ENCODE measurements at regions not wholly inside any gene's neighbourhood (a gene's known extent, or its start where the extent isn't known, plus 50 kb on each side); places are given as distances from the start of the nearest gene placed in this dataset.

DNA sequence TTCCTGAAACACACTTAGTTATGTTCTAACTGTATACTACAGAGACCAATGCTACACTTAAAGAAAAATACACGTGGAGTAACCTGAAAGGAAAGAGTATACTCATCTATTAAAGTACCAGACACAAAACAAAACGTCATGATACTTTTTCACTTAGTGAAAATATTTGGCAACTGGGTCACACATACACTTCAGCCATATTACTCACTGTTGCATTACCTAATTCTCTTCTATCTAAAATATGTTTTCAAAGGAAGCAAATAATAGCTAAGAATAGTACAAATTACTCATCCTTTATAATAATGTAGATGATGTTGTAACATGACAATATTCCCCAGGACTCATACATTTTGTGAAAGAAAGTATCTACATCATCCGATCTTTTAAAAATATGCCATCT, 76.5 kb upstream of the EPB41L3 start:
- Histone ChIP-seq H3K4me1 (ENCODE audit: control insufficient read depth, insufficient read depth, low read length) (no peaks in the 10 kb centered on the region), H3K36me3 (ENCODE audit: control insufficient read depth, insufficient read depth, low read length) (no peaks in the 10 kb centered on the region), H3K9me3 (ENCODE audit: control insufficient read depth, insufficient read depth, low read depth, low read length) (no peaks in the 10 kb centered on the region), H3K27me3 (ENCODE audit: control insufficient read depth, insufficient read depth, low read length) (no peaks in the 10 kb centered on the region), H3K4me3 (ENCODE audit: low read depth in 2 of 2, low read length in 2 of 2) (no peak overlapping the region), H3K27ac (ENCODE audit: low read length) (no peak overlapping the region)
- ATAC-seq (no peak), DNase-seq (ENCODE audit: low read depth, low spot score) (no peak)
- ChIA-PET POLR2A (interaction anchor here (0.6 kb wide), 1 partner anchor 62 kb away, joined by 4 read pairs; no protein-coding TSS in a partner anchor), CTCF (no interaction called here)
- no TSS peak for BruUV-seq (replicated peaks)
- in situ Hi-C loops (cut with HindIII; ENCODE audit: low pct_unique_long_range_greater_than_20kb, low sequenced_read_pairs) (no loop called here), intact Hi-C loops (cut with micrococcal nuclease; ENCODE audit: unreplicated experiment) (no loop called here)
- TF ChIP-seq, protein P1, sequence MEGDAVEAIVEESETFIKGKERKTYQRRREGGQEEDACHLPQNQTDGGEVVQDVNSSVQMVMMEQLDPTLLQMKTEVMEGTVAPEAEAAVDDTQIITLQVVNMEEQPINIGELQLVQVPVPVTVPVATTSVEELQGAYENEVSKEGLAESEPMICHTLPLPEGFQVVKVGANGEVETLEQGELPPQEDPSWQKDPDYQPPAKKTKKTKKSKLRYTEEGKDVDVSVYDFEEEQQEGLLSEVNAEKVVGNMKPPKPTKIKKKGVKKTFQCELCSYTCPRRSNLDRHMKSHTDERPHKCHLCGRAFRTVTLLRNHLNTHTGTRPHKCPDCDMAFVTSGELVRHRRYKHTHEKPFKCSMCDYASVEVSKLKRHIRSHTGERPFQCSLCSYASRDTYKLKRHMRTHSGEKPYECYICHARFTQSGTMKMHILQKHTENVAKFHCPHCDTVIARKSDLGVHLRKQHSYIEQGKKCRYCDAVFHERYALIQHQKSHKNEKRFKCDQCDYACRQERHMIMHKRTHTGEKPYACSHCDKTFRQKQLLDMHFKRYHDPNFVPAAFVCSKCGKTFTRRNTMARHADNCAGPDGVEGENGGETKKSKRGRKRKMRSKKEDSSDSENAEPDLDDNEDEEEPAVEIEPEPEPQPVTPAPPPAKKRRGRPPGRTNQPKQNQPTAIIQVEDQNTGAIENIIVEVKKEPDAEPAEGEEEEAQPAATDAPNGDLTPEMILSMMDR (IDR thresholded peaks at IDR 0.05), result no peak
- TF ChIP-seq, protein P2, sequence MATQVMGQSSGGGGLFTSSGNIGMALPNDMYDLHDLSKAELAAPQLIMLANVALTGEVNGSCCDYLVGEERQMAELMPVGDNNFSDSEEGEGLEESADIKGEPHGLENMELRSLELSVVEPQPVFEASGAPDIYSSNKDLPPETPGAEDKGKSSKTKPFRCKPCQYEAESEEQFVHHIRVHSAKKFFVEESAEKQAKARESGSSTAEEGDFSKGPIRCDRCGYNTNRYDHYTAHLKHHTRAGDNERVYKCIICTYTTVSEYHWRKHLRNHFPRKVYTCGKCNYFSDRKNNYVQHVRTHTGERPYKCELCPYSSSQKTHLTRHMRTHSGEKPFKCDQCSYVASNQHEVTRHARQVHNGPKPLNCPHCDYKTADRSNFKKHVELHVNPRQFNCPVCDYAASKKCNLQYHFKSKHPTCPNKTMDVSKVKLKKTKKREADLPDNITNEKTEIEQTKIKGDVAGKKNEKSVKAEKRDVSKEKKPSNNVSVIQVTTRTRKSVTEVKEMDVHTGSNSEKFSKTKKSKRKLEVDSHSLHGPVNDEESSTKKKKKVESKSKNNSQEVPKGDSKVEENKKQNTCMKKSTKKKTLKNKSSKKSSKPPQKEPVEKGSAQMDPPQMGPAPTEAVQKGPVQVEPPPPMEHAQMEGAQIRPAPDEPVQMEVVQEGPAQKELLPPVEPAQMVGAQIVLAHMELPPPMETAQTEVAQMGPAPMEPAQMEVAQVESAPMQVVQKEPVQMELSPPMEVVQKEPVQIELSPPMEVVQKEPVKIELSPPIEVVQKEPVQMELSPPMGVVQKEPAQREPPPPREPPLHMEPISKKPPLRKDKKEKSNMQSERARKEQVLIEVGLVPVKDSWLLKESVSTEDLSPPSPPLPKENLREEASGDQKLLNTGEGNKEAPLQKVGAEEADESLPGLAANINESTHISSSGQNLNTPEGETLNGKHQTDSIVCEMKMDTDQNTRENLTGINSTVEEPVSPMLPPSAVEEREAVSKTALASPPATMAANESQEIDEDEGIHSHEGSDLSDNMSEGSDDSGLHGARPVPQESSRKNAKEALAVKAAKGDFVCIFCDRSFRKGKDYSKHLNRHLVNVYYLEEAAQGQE (IDR thresholded peaks at IDR 0.05; ENCODE audit: insufficient read depth in 1 of 2, low read depth in 2 of 2, low read length in 1 of 2), result no peak
- no peak for TF ChIP-seq TCF7L2 (IDR thresholded peaks at IDR 0.05; ENCODE audit: low read depth, low read length)
- no peak for TF ChIP-seq SIN3A (IDR thresholded peaks at IDR 0.05; ENCODE audit: borderline replicate concordance, insufficient read depth, low read depth, low read length)
- no peak for TF ChIP-seq POLR2AphosphoS5 (IDR thresholded peaks at IDR 0.05; ENCODE audit: low read depth, low read length)

DNA sequence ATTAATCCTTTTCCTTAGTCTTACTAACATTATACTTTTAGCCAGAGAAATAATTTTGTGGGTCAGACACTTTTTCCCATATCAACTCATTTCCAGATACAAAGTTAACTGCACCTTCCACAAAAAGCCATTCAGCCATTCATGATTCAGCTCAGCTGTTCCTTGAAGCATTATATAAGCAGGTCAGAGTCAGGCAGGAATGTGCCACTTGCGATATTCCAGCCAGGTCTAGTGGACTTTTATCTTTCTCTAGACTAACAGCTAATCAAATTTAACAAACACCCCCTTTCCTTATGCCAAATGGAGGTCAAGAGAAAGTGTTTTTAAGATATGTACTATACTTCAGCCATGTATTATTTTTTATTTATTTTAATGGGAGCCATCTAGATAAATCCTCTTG, 75.6 kb upstream of the EPB41L3 start:
- no peak for ATAC-seq
- no peaks in the 10 kb centered on the region for H3K36me3 ChIP-seq (ENCODE audit: control insufficient read depth, insufficient read depth, low read length)
- in situ Hi-C loops (cut with HindIII; ENCODE audit: low pct_unique_long_range_greater_than_20kb, low sequenced_read_pairs) (no loop called here), intact Hi-C loops (cut with micrococcal nuclease; ENCODE audit: unreplicated experiment) (no loop called here)
- CTCF ChIA-PET, result no interaction called here
- DNase-seq (ENCODE audit: low read depth, low spot score), result no peak
- H3K27me3 ChIP-seq (ENCODE audit: control insufficient read depth, insufficient read depth, low read length), result no peaks in the 10 kb centered on the region
- no peaks in the 10 kb centered on the region for H3K9me3 ChIP-seq (ENCODE audit: control insufficient read depth, insufficient read depth, low read depth, low read length)
- H3K4me1 ChIP-seq (ENCODE audit: control insufficient read depth, insufficient read depth, low read length), result no peaks in the 10 kb centered on the region
- no peak for TF ChIP-seq POLR2AphosphoS5 (IDR thresholded peaks at IDR 0.05; ENCODE audit: low read depth, low read length)
- TF ChIP-seq, protein P1 (IDR thresholded peaks at IDR 0.05), result no peak
- no peak for TF ChIP-seq TCF7L2 (IDR thresholded peaks at IDR 0.05; ENCODE audit: low read depth, low read length)
- TF ChIP-seq SIN3A (IDR thresholded peaks at IDR 0.05; ENCODE audit: borderline replicate concordance, insufficient read depth, low read depth, low read length), result no peak
- TF ChIP-seq, protein P2 (IDR thresholded peaks at IDR 0.05; ENCODE audit: insufficient read depth in 1 of 2, low read depth in 2 of 2, low read length in 1 of 2), result no peak
- no peak overlapping the region for H3K4me3 ChIP-seq (ENCODE audit: low read depth in 2 of 2, low read length in 2 of 2)
- POLR2A ChIA-PET, result no interaction called here
- no peak overlapping the region for H3K27ac ChIP-seq (ENCODE audit: low read length)
- BruUV-seq (replicated peaks), result no TSS peak

Data from Panc1 (cell line).